Endodermal cell (in vitro differentiated cells): ENCODE measurements at regions not wholly inside any gene's neighbourhood (a gene's known extent, or its start where the extent isn't known, plus 50 kb on each side); places are given as distances from the start of the nearest gene placed in this dataset.

Experiments
- DNase-seq: peaks from one replicate; pipeline ENCODE4 v3.0.0-alpha.2; 2017
- H3K27ac ChIP-seq: 2 replicates; pipeline ENCODE4 v1.5.1; 2013; ENCODE audit warnings: mild to moderate bottlenecking, low read depth, low read length, moderate library complexity
- H3K27me3 ChIP-seq: 2 replicates; pipeline ENCODE4 v1.6.1; 2013; ENCODE audit warnings: mild to moderate bottlenecking, low read length, moderate library complexity; ENCODE audit not compliant: insufficient read depth, control insufficient read depth, poor library complexity, severe bottlenecking
- H3K36me3 ChIP-seq: 2 replicates; pipeline ENCODE4 v1.7.0; 2013; ENCODE audit warnings: mild to moderate bottlenecking, low read length, moderate library complexity; ENCODE audit not compliant: control insufficient read depth, insufficient read depth
- H3K4me1 ChIP-seq: one replicate; pipeline ENCODE4 v1.7.0; 2013; ENCODE audit warnings: low read length; ENCODE audit not compliant: control insufficient read depth, insufficient read depth
- H3K4me3 ChIP-seq: 2 replicates; pipeline ENCODE4 v1.5.1; 2013; ENCODE audit warnings: mild to moderate bottlenecking, low read length, moderate library complexity
- H3K9ac ChIP-seq: 2 replicates; pipeline ENCODE4 v1.6.1; 2013; ENCODE audit warnings: mild to moderate bottlenecking, low read length, moderate library complexity; ENCODE audit not compliant: poor library complexity, severe bottlenecking; ENCODE audit errors: extremely low read depth
- H3K9me3 ChIP-seq: 2 replicates; pipeline ENCODE4 v1.6.1; 2013; ENCODE audit warnings: mild to moderate bottlenecking, low read length, moderate library complexity; ENCODE audit not compliant: control insufficient read depth
- H3K27ac Mint-ChIP-seq: 2 replicates; pipeline ENCODE4 v1.8.0; 2020; ENCODE audit warnings: mixed read lengths
- H3K27me3 Mint-ChIP-seq: 2 replicates; pipeline ENCODE4 v1.8.0; 2021; ENCODE audit warnings: mild to moderate bottlenecking, mixed read lengths; ENCODE audit not compliant: insufficient read depth
- H3K36me3 Mint-ChIP-seq: 2 replicates; pipeline ENCODE4 v1.8.0; 2020; ENCODE audit warnings: low read depth, mixed read lengths
- H3K4me1 Mint-ChIP-seq: 2 replicates; pipeline ENCODE4 v1.8.0; 2020; ENCODE audit warnings: mixed read lengths
- H3K4me3 Mint-ChIP-seq: 2 replicates; pipeline ENCODE4 v1.8.0; 2020; ENCODE audit warnings: mild to moderate bottlenecking, moderate library complexity, mixed read lengths
- H3K9me3 Mint-ChIP-seq: 2 replicates; pipeline ENCODE4 v1.8.0; 2020; ENCODE audit warnings: mild to moderate bottlenecking, mixed read lengths
- CTCF ChIP-seq: fragments of 200-600 bp; sonication (generic); conservative IDR thresholded peaks from 2 replicates; pipeline ENCODE4 v1.5.0; 2021; ENCODE audit warnings: antibody characterized with exemption, mild to moderate bottlenecking
- WGBS, 2 experiments: methylation state at CpG; one replicate each; pipeline versions ENCODE4 v1.1.5 to v1.1.7; 2013; ENCODE audit warnings: missing lambda C conversion rate in 2 of 2, mixed read lengths in 1 of 2; ENCODE audit not compliant: insufficient coverage in 1 of 2, insufficient read length in 1 of 2; 5-methylcytosine and 5-hydroxymethylcytosine counted together

GRCh38 chr7:136066304-136067143 is 89.4 kb upstream of the MTPN start:
- Histone ChIP-seq H3K27ac (no peak overlapping the region), H3K9me3 (no peaks in the 10 kb centered on the region), H3K27me3 (no peaks in the 10 kb centered on the region), H3K4me1 (no peaks in the 10 kb centered on the region), H3K4me3 (no peak overlapping the region), H3K36me3 (no peaks in the 10 kb centered on the region), H3K9ac (no peak overlapping the region)
- no peak for TF ChIP-seq CTCF
- H3K4me1 Mint-ChIP-seq = peaks cover 13% of the 10 kb centered on the region
- no peaks in the 10 kb centered on the region for H3K9me3 Mint-ChIP-seq
- H3K4me3 Mint-ChIP-seq = no peak overlapping the region
- no peaks in the 10 kb centered on the region for H3K36me3 Mint-ChIP-seq
- no peak for DNase-seq
- H3K27ac Mint-ChIP-seq = no peak overlapping the region
- WGBS, 2 experiments = 91 to 96% methylated on average over 11 to 16 of the region's 16 CpGs
- H3K27me3 Mint-ChIP-seq = no peaks in the 10 kb centered on the region

GRCh38 chr7:136064627-136065237 is 87.6 kb upstream of the MTPN start:
- H3K27me3 Mint-ChIP-seq = no peaks in the 10 kb centered on the region
- Histone ChIP-seq H3K36me3 (no peaks in the 10 kb centered on the region), H3K9me3 (no peaks in the 10 kb centered on the region), H3K9ac (no peak overlapping the region), H3K4me3 (no peak overlapping the region), H3K4me1 (no peaks in the 10 kb centered on the region), H3K27me3 (no peaks in the 10 kb centered on the region), H3K27ac (no peak overlapping the region)
- H3K4me1 Mint-ChIP-seq = peaks cover 13% of the 10 kb centered on the region
- H3K4me3 Mint-ChIP-seq = no peak overlapping the region
- no peak for DNase-seq
- no peaks in the 10 kb centered on the region for H3K9me3 Mint-ChIP-seq
- no peak overlapping the region for H3K27ac Mint-ChIP-seq
- TF ChIP-seq CTCF = no peak
- H3K36me3 Mint-ChIP-seq = no peaks in the 10 kb centered on the region

GRCh38 chr7:136064081-136064480 is 86.9 kb upstream of the MTPN start:
- TF ChIP-seq CTCF = no peak
- Histone ChIP-seq H3K4me1 (no peaks in the 10 kb centered on the region), H3K27me3 (no peaks in the 10 kb centered on the region), H3K9ac (no peak overlapping the region), H3K4me3 (no peak overlapping the region), H3K27ac (no peak overlapping the region), H3K36me3 (no peaks in the 10 kb centered on the region), H3K9me3 (no peaks in the 10 kb centered on the region)
- 78 to 82% methylated on average over 4 of the region's 4 CpGs for WGBS, 2 experiments
- no peak for DNase-seq
- Mint-ChIP-seq H3K27me3 (no peaks in the 10 kb centered on the region), H3K36me3 (no peaks in the 10 kb centered on the region), H3K4me3 (no peak overlapping the region), H3K27ac (no peak overlapping the region), H3K9me3 (no peaks in the 10 kb centered on the region), H3K4me1 (peaks cover 13% of the 10 kb centered on the region)
